Activated CD4-positive, CD25-positive, alpha-beta regulatory T cell treated with anti-CD3 and anti-CD28 coated beads, Interleukin-2, amount 50 U/mL, for 24 hours (primary cell): ENCODE measurements at regions not wholly inside any gene's neighbourhood (a gene's known extent, or its start where the extent isn't known, plus 50 kb on each side); places are given as distances from the start of the nearest gene placed in this dataset.
"Not testable (repeated sequence)": the region's sequence is repeated elsewhere in the genome, so short reads cannot be mapped to it uniquely, and the experiment has no call there.

Source experiments
- ATAC-seq, 2 donors: fragments of 150-1000 bp; cut with Tn5 transposase; one replicate each; pipeline ENCODE4 v1.10.0; 2021; ENCODE audit warnings: mild to moderate bottlenecking in 1 of 2, moderate library complexity in 1 of 2

- ATAC-seq, result not testable (repeated sequence)
Measured at GRCh38 chr18:75987913-75988312, 507.1 kb downstream of the ZNF516 start.

GRCh38 chr18:75984853-75985252 lies 510.2 kb downstream of the ZNF516 start:
- ATAC-seq, result no peak

GRCh38 chr18:75981102-75981501 lies 513.9 kb downstream of the ZNF516 start:
- no peak for ATAC-seq

- ATAC-seq, result no peak
Measured at GRCh38 chr18:75977081-75977480, 518.0 kb downstream of the ZNF516 start.

- no peak for ATAC-seq
Measured at GRCh38 chr18:75970212-75970611, 524.8 kb downstream of the ZNF516 start.

GRCh38 chr18:75966431-75966830 lies 528.6 kb downstream of the ZNF516 start:
- no peak for ATAC-seq

- ATAC-seq, result no peak
Measured at GRCh38 chr18:75962036-75962572, 532.9 kb downstream of the ZNF516 start.

- not testable (repeated sequence) for ATAC-seq
Measured at GRCh38 chr18:75960356-75960755, 532.9 kb upstream of the SMIM21 start.

- no peak for ATAC-seq
Measured at GRCh38 chr18:75959150-75959549, 531.6 kb upstream of the SMIM21 start.

- no peak for ATAC-seq
Measured at GRCh38 chr18:75958683-75959082, 531.2 kb upstream of the SMIM21 start.

GRCh38 chr18:75945265-75945933 lies 517.9 kb upstream of the SMIM21 start:
- ATAC-seq, result no peak

GRCh38 chr18:75937306-75937705 lies 509.8 kb upstream of the SMIM21 start:
- ATAC-seq, result no peak

GRCh38 chr18:75936862-75937261 lies 509.4 kb upstream of the SMIM21 start:
- ATAC-seq, result no peak

GRCh38 chr18:75931079-75931478 lies 503.6 kb upstream of the SMIM21 start:
- ATAC-seq, result no peak

GRCh38 chr18:75928706-75929105 lies 501.2 kb upstream of the SMIM21 start:
- no peak for ATAC-seq

GRCh38 chr18:75927791-75928190 lies 500.3 kb upstream of the SMIM21 start:
- no peak for ATAC-seq

- no peak for ATAC-seq
Measured at GRCh38 chr18:75926811-75927210, 499.3 kb upstream of the SMIM21 start.

GRCh38 chr18:75923169-75923568 lies 495.7 kb upstream of the SMIM21 start:
- ATAC-seq, result no peak

- ATAC-seq, result no peak
Measured at GRCh38 chr18:75916624-75916982, 489.1 kb upstream of the SMIM21 start.

GRCh38 chr18:75915941-75916623 lies 488.6 kb upstream of the SMIM21 start:
- no peak for ATAC-seq

GRCh38 chr18:75912829-75913228 lies 485.3 kb upstream of the SMIM21 start:
- no peak for ATAC-seq

GRCh38 chr18:75904416-75904815 lies 476.9 kb upstream of the SMIM21 start:
- ATAC-seq, result no peak

GRCh38 chr18:75898651-75899050 lies 471.1 kb upstream of the SMIM21 start:
- no peak for ATAC-seq

GRCh38 chr18:75897386-75897785 lies 469.9 kb upstream of the SMIM21 start:
- no peak for ATAC-seq
